Astrocyte (in vitro differentiated cells and primary cell): ENCODE measurements at regions not wholly inside any gene's neighbourhood (a gene's known extent, or its start where the extent isn't known, plus 50 kb on each side); places are given as distances from the start of the nearest gene placed in this dataset.

ENCODE experiments used
- DNase-seq: peaks from one replicate; pipeline ENCODE4 v3.0.0-alpha.2; 2010; ENCODE audit warnings: low read depth
- FAIRE-seq: peaks from 2 replicates; lab custom pipeline; 2011; peaks lifted over from hg19 to GRCh38; lab: Jason Lieb, UNC
- H2AFZ ChIP-seq: 2 replicates; pipeline ENCODE4 v1.6.0; 2012; ENCODE audit warnings: low read depth, low read length, inconsistent platforms
- H3K27ac ChIP-seq: 2 replicates; pipeline ENCODE4 v1.5.1; 2011; ENCODE audit warnings: low read depth, low read length, inconsistent platforms
- H3K27me3 ChIP-seq: 2 replicates; pipeline ENCODE4 v1.6.0; 2011; ENCODE audit warnings: low read length, inconsistent platforms; ENCODE audit not compliant: insufficient read depth
- H3K36me3 ChIP-seq: 2 replicates; pipeline ENCODE4 v1.5.1; 2011; ENCODE audit warnings: low read length, inconsistent platforms; ENCODE audit not compliant: insufficient read depth
- H3K4me1 ChIP-seq: 2 replicates; pipeline ENCODE4 v1.5.1; 2011; ENCODE audit warnings: low read length, inconsistent platforms; ENCODE audit not compliant: insufficient read depth
- H3K4me2 ChIP-seq: 2 replicates; pipeline ENCODE4 v1.6.0; 2012; ENCODE audit warnings: low read length, inconsistent platforms
- H3K4me3 ChIP-seq: 2 replicates; pipeline ENCODE4 v1.5.1; 2011; ENCODE audit warnings: low read depth, mild to moderate bottlenecking, low read length, inconsistent platforms; ENCODE audit not compliant: insufficient read depth
- H3K79me2 ChIP-seq: 2 replicates; pipeline ENCODE4 v1.6.0; 2012; ENCODE audit warnings: mild to moderate bottlenecking, low read length, inconsistent platforms; ENCODE audit not compliant: insufficient read depth
- H3K9ac ChIP-seq: 2 replicates; pipeline ENCODE4 v1.6.0; 2012; ENCODE audit warnings: mild to moderate bottlenecking, low read length, inconsistent platforms
- H3K9me3 ChIP-seq: 2 replicates; pipeline ENCODE4 v1.5.1; 2012; ENCODE audit warnings: low read depth, mild to moderate bottlenecking, low read length, inconsistent platforms; ENCODE audit not compliant: insufficient read depth
- H4K20me1 ChIP-seq: 2 replicates; pipeline ENCODE4 v1.6.0; 2012; ENCODE audit warnings: low read length, inconsistent platforms; ENCODE audit not compliant: insufficient read depth
- H3K27ac Mint-ChIP-seq: one replicate; pipeline ENCODE4 v1.8.0; 2021; ENCODE audit warnings: mild to moderate bottlenecking, mixed read lengths; ENCODE audit not compliant: unreplicated experiment
- H3K27me3 Mint-ChIP-seq: one replicate; pipeline ENCODE4 v1.8.0; 2021; ENCODE audit warnings: low read depth, mixed read lengths; ENCODE audit not compliant: unreplicated experiment
- H3K36me3 Mint-ChIP-seq: one replicate; pipeline ENCODE4 v1.8.0; 2021; ENCODE audit warnings: low read depth, mixed read lengths; ENCODE audit not compliant: unreplicated experiment
- H3K4me1 Mint-ChIP-seq: one replicate; pipeline ENCODE4 v1.8.0; 2021; ENCODE audit warnings: low read depth, mixed read lengths; ENCODE audit not compliant: unreplicated experiment
- H3K4me3 Mint-ChIP-seq: one replicate; pipeline ENCODE4 v1.8.0; 2021; ENCODE audit warnings: mild to moderate bottlenecking, moderate library complexity, mixed read lengths; ENCODE audit not compliant: unreplicated experiment
- H3K9me3 Mint-ChIP-seq: one replicate; pipeline ENCODE4 v1.8.0; 2021; ENCODE audit warnings: mild to moderate bottlenecking, mixed read lengths; ENCODE audit not compliant: unreplicated experiment
- EZH2 ChIP-seq: IDR thresholded peaks from 2 replicates; pipeline ENCODE4 v1.6.1; 2012; ENCODE audit warnings: mild to moderate bottlenecking, low read length, inconsistent platforms; ENCODE audit not compliant: insufficient read depth
- TF ChIP-seq, protein P1 (sequence below): IDR thresholded peaks from 2 replicates; pipeline ENCODE4 v1.5.1; 2011; ENCODE audit warnings: low read depth, mild to moderate bottlenecking, inconsistent platforms, low read length, moderate library complexity; ENCODE audit not compliant: insufficient read depth

DNA sequence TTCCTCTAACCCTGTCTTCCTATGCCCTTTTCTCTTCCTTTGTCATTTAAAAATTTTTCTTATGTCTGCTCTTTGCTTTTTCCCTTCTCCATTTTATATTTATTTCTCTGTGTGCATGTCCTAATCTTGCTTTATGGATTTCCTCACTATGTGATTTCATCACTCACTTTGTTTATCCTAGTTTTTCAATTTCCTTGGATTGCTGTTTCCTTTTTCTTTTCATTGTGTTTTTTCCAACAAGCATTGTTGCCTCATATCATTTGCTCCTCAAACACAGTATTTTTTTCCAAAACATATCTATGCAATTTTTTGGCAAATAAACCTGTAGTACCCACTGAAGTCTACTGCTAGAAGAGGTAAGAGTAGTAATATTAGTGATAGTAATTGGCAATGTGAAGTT lies 67.4 kb upstream of the PNPT1 start:
- Mint-ChIP-seq H3K9me3 (no peaks in the 10 kb centered on the region), H3K4me1 (peaks cover 20% of the 10 kb centered on the region), H3K27me3 (no peaks in the 10 kb centered on the region), H3K36me3 (no peaks in the 10 kb centered on the region), H3K27ac (no peak overlapping the region), H3K4me3 (no peak overlapping the region)
- Histone ChIP-seq H3K27ac (no peak overlapping the region), H3K4me1 (peaks cover 5% of the 10 kb centered on the region), H3K79me2 (no peaks in the 10 kb centered on the region), H3K4me2 (no peak overlapping the region), H4K20me1 (no peaks in the 10 kb centered on the region), H3K27me3 (no peaks in the 10 kb centered on the region), H3K36me3 (no peaks in the 10 kb centered on the region), H3K9ac (no peak overlapping the region), H3K9me3 (no peaks in the 10 kb centered on the region), H3K4me3 (no peak overlapping the region), H2AFZ (no peak overlapping the region)
- no peak for DNase-seq
- no peak for FAIRE-seq
- TF ChIP-seq EZH2, result no peak
- TF ChIP-seq, protein P1, sequence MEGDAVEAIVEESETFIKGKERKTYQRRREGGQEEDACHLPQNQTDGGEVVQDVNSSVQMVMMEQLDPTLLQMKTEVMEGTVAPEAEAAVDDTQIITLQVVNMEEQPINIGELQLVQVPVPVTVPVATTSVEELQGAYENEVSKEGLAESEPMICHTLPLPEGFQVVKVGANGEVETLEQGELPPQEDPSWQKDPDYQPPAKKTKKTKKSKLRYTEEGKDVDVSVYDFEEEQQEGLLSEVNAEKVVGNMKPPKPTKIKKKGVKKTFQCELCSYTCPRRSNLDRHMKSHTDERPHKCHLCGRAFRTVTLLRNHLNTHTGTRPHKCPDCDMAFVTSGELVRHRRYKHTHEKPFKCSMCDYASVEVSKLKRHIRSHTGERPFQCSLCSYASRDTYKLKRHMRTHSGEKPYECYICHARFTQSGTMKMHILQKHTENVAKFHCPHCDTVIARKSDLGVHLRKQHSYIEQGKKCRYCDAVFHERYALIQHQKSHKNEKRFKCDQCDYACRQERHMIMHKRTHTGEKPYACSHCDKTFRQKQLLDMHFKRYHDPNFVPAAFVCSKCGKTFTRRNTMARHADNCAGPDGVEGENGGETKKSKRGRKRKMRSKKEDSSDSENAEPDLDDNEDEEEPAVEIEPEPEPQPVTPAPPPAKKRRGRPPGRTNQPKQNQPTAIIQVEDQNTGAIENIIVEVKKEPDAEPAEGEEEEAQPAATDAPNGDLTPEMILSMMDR, result no peak

DNA sequence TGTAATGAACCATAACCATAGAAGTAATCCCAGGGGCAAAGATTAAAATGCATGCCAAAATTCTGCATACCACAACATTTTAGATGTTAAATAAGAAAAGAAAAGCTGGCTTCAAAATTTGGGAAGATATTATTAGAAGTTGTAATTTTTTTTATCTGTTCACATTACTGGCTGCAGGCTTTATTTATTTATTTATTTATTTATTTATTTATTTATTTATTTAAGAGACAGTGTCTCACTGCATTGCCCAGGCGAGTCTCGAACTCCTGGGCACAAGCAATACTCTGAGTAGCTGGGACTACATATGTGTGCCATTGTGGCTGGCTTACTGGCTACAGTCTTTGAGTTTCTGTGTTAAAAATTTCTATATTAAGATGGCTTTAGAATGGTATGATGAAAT lies 66.5 kb upstream of the PNPT1 start:
- TF ChIP-seq, protein P1, result no peak
- TF ChIP-seq EZH2, result no peak
- Histone ChIP-seq H3K27ac (no peak overlapping the region), H3K79me2 (no peaks in the 10 kb centered on the region), H3K9ac (no peak overlapping the region), H3K4me1 (peaks cover 5% of the 10 kb centered on the region), H3K27me3 (no peaks in the 10 kb centered on the region), H2AFZ (no peak overlapping the region), H3K9me3 (no peaks in the 10 kb centered on the region), H4K20me1 (no peaks in the 10 kb centered on the region), H3K4me3 (no peak overlapping the region), H3K4me2 (no peak overlapping the region), H3K36me3 (no peaks in the 10 kb centered on the region)
- no peaks in the 10 kb centered on the region for H3K27me3 Mint-ChIP-seq
- DNase-seq, result no peak
- no peaks in the 10 kb centered on the region for H3K36me3 Mint-ChIP-seq
- H3K27ac Mint-ChIP-seq, result no peak overlapping the region
- H3K4me3 Mint-ChIP-seq, result no peak overlapping the region
- H3K4me1 Mint-ChIP-seq, result peaks cover 20% of the 10 kb centered on the region
- FAIRE-seq, result no peak
- no peaks in the 10 kb centered on the region for H3K9me3 Mint-ChIP-seq

DNA sequence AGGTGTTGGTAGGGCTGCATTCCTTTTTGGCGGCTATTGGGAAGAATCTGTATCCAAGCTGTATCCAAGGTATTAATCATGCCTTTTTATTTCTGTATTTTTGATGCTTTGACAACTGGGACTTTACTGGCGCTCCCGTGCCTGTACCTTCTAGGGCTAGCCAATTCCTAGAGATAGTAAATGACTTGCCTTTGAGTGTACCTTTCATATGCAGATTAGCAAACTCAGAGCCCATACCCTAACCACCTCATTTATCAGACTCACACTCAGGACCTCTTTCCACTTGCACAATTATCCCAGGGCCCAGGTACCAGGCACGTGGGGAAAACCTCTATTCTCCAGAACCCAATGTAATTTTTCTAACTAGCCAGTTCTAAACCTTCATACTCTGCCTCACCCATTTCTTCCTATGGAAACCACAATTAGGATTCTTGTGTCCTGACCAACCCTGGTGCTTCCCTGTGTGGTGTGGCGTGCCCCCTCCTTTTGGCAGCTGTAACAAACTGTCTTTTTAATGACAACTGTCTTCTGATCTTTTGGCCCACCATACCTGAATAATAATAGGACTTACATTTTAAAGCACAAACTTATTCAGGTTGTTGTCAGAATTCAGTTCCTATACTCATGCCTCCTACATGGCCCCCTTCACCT lies 65.8 kb upstream of the PNPT1 start:
- DNase-seq (no peak), FAIRE-seq (no peak)
- Mint-ChIP-seq H3K27ac (no peak overlapping the region), H3K27me3 (no peaks in the 10 kb centered on the region), H3K9me3 (no peaks in the 10 kb centered on the region), H3K36me3 (no peaks in the 10 kb centered on the region), H3K4me3 (no peak overlapping the region), H3K4me1 (peaks cover 20% of the 10 kb centered on the region)
- Histone ChIP-seq H3K27me3 (no peaks in the 10 kb centered on the region), H3K9ac (no peak overlapping the region), H2AFZ (no peak overlapping the region), H3K79me2 (no peaks in the 10 kb centered on the region), H3K27ac (no peak overlapping the region), H3K4me3 (no peak overlapping the region), H4K20me1 (no peaks in the 10 kb centered on the region), H3K36me3 (no peaks in the 10 kb centered on the region), H3K4me2 (no peak overlapping the region), H3K9me3 (no peaks in the 10 kb centered on the region), H3K4me1 (peaks cover 5% of the 10 kb centered on the region)
- TF ChIP-seq, protein P1, result no peak
- no peak for TF ChIP-seq EZH2
